Stimulated activated CD8-positive, alpha-beta memory T cell treated with anti-CD3 and anti-CD28 coated beads, Interleukin-15, amount 100 ng/mL, for 48 hours (primary cell): ENCODE measurements at regions not wholly inside any gene's neighbourhood (a gene's known extent, or its start where the extent isn't known, plus 50 kb on each side); places are given as distances from the start of the nearest gene placed in this dataset.
"Not testable (repeated sequence)": the region's sequence is repeated elsewhere in the genome, so short reads cannot be mapped to it uniquely, and the experiment has no call there.

Source experiments
- DNase-seq, 2 donors: peaks; one replicate each; pipeline ENCODE4 v3.0.0-alpha.2; 2020; ENCODE audit warnings: low read depth in 2 of 2

GRCh38 chr9:33737811-33738606 lies 57.4 kb upstream of the PRSS3 start:
- DNase-seq, result no peak

- DNase-seq, result no peak
Measured at GRCh38 chr9:33739398-33739797, 56.0 kb upstream of the PRSS3 start.

- DNase-seq, result no peak
Measured at GRCh38 chr9:33740075-33740474, 55.3 kb upstream of the PRSS3 start.

GRCh38 chr9:33740958-33741357 lies 54.4 kb upstream of the PRSS3 start:
- DNase-seq, result not testable (repeated sequence)

GRCh38 chr9:33742051-33742450 lies 53.3 kb upstream of the PRSS3 start:
- DNase-seq, result no peak

GRCh38 chr9:33742519-33742918 lies 52.8 kb upstream of the PRSS3 start:
- DNase-seq, result no peak
